ENCODE measurements at regions not wholly inside any gene's neighbourhood (a gene's known extent, or its start where the extent isn't known, plus 50 kb on each side); places are given as distances from the start of the nearest gene placed in this dataset.
A peak's percentile ranks its signal among the peaks of the same experiment; 100 is the strongest.

DNA sequence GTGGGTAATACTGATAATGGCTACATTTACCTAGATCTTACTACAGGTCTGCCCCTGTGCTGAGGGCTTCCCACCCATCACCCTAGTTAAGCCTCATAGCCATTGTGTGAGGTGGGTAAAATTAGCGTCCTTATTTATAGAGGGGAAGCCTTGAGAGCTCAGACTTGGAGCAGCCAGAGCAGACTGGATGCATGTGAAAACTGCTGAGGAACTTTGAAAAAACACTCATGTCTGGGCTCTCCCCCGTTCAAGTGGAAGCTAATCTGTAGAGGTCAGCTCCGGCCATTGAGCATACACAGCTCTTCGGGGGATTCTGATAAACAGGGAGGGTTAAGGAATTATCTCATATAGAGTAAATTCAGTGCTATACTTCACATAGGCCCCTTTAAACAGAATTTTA is 389.7 kb downstream of the RPS6KC1 start:
- TF ChIP-seq, protein P1, sequence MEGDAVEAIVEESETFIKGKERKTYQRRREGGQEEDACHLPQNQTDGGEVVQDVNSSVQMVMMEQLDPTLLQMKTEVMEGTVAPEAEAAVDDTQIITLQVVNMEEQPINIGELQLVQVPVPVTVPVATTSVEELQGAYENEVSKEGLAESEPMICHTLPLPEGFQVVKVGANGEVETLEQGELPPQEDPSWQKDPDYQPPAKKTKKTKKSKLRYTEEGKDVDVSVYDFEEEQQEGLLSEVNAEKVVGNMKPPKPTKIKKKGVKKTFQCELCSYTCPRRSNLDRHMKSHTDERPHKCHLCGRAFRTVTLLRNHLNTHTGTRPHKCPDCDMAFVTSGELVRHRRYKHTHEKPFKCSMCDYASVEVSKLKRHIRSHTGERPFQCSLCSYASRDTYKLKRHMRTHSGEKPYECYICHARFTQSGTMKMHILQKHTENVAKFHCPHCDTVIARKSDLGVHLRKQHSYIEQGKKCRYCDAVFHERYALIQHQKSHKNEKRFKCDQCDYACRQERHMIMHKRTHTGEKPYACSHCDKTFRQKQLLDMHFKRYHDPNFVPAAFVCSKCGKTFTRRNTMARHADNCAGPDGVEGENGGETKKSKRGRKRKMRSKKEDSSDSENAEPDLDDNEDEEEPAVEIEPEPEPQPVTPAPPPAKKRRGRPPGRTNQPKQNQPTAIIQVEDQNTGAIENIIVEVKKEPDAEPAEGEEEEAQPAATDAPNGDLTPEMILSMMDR (IDR thresholded peaks at IDR 0.05): no peak
- no peaks in the 10 kb centered on the region for H3K9me3 ChIP-seq
- no peaks in the 10 kb centered on the region for H3K27me3 ChIP-seq
- H3K36me3 ChIP-seq: no peaks in the 10 kb centered on the region
- no peaks in the 10 kb centered on the region for H3K4me1 ChIP-seq
- DNase-seq (no peak), ATAC-seq (no peak)
- intact Hi-C loops (cut with DNase I): no loop called here
- no peak overlapping the region for H3K27ac ChIP-seq
- no peak overlapping the region for H3K4me3 ChIP-seq

DNA sequence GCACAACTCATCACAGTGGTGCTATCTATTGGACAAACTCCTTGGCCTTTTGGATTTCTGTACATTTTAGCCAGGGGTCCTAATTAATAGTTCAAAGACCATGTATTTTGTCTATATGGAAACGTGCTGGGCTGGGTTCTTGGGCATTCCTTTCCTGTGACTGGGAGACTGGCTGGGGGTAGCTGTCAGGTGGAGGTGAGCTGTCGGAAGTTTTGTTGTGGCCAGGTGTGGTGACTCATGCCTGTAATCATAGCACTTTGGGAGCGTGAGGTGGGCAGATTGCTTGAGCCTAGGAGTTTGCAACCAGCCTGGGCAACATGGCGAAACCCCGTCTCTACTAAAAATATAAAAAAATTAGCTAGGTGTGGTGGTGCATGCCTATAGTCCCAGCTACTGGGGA is 392.4 kb downstream of the RPS6KC1 start:
- Histone ChIP-seq H3K27ac (no peak overlapping the region), H3K4me3 (no peak overlapping the region), H3K27me3 (no peaks in the 10 kb centered on the region), H3K4me1 (no peaks in the 10 kb centered on the region), H3K36me3 (no peaks in the 10 kb centered on the region), H3K9me3 (no peaks in the 10 kb centered on the region)
- TF ChIP-seq, protein P1 (IDR thresholded peaks at IDR 0.05): no peak
- ATAC-seq (no peak), DNase-seq (no peak)
- intact Hi-C loops (cut with DNase I): no loop called here

DNA sequence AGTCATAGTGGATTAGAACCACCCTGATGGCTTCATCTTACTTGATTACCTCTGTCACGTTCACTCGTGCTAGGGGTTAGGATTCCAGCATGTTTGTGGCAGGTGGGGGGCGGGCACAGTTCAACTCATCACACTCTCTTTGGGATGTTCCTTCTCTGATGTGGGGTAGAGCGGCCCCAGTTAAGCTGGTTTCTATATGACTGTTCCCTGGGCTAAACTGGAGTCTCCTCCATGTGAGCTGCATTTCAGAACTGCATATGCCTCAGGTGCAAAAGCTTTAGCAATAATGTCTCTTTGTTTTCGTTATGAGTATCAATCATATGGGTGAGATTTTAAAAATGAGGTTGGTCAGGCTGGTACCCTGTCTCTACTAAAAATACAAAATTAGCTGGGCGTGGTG is 393.2 kb downstream of the RPS6KC1 start:
- Histone ChIP-seq H3K36me3 (no peaks in the 10 kb centered on the region), H3K4me1 (no peaks in the 10 kb centered on the region), H3K9me3 (no peaks in the 10 kb centered on the region), H3K4me3 (no peak overlapping the region), H3K27me3 (no peaks in the 10 kb centered on the region), H3K27ac (no peak overlapping the region)
- TF ChIP-seq, protein P1 (IDR thresholded peaks at IDR 0.05): no peak
- no peak for DNase-seq
- intact Hi-C loops (cut with DNase I): no loop called here
- ATAC-seq: no peak

DNA sequence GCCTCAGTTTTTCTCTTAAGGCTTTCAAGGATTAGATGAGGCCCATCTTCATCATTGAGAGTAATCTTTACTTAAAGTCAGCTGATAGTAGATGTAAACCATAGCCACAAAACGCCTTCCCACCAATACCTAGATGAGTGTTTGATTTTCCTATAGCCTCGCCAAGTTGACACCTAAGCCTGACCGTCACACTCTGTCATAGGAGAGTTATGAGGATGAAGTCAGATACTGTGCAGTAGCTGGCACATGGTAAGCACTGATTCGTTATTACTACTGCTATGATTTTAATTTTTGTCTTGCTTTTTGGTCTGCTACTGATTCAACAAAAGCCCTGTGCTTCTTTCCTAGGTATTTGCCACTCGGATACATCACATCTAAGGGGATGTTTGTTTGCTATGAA is 395.5 kb downstream of the RPS6KC1 start:
- intact Hi-C loops (cut with DNase I): no loop called here
- DNase-seq (no peak), ATAC-seq (no peak)
- Histone ChIP-seq H3K9me3 (no peaks in the 10 kb centered on the region), H3K4me3 (no peak overlapping the region), H3K36me3 (no peaks in the 10 kb centered on the region), H3K4me1 (no peaks in the 10 kb centered on the region), H3K27ac (no peak overlapping the region), H3K27me3 (no peaks in the 10 kb centered on the region)
- TF ChIP-seq, protein P1 (IDR thresholded peaks at IDR 0.05): no peak

DNA sequence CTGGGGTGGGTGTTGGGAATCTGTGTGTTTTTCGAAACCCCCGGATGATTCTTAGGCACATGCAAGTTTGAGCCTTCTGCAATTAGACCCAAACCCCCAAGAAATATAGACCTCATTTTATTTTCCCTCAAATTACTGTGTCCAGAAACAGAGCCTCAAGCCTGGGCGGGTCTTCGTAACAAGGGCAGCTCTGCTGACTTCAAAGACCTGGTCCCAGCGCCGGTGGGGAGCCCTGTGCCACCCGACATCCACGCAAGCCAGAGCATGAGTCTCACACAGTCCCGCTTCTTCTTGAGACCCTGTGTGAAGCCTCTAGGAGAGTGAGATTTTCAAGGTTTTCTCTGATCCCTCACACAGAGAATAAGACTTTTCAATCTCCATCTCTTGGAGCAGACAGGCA is 397.3 kb downstream of the RPS6KC1 start:
- Histone ChIP-seq H3K4me1 (no peaks in the 10 kb centered on the region), H3K9me3 (no peaks in the 10 kb centered on the region), H3K4me3 (no peak overlapping the region), H3K27me3 (no peaks in the 10 kb centered on the region), H3K36me3 (no peaks in the 10 kb centered on the region), H3K27ac (no peak overlapping the region)
- DNase-seq (peak in 1 of 4 donors; percentile 64), ATAC-seq (no peak)
- intact Hi-C loops (cut with DNase I): no loop called here
- TF ChIP-seq, protein P1 (IDR thresholded peaks at IDR 0.05): no peak

Measured in left lung (tissue), 4 donors.